NCI-H524 treated with DMSO at 0.1 percent for 48 hours (cell line): ENCODE measurements at regions not wholly inside any gene's neighbourhood (a gene's known extent, or its start where the extent isn't known, plus 50 kb on each side); places are given as distances from the start of the nearest gene placed in this dataset.
A peak's percentile ranks its signal among the peaks of the same experiment; 100 is the strongest.

ENCODE experiments used
- DNase-seq: peaks from one replicate; lab custom pipeline; 2025; lab: John Stamatoyannopoulos, UW

- peak; percentile 95 for DNase-seq
Measured at GRCh38 chr9:131809941-131810344, 70.1 kb upstream of the RAPGEF1 start.

GRCh38 chr9:131808291-131808690 lies 68.4 kb upstream of the RAPGEF1 start:
- no peak for DNase-seq

DNA sequence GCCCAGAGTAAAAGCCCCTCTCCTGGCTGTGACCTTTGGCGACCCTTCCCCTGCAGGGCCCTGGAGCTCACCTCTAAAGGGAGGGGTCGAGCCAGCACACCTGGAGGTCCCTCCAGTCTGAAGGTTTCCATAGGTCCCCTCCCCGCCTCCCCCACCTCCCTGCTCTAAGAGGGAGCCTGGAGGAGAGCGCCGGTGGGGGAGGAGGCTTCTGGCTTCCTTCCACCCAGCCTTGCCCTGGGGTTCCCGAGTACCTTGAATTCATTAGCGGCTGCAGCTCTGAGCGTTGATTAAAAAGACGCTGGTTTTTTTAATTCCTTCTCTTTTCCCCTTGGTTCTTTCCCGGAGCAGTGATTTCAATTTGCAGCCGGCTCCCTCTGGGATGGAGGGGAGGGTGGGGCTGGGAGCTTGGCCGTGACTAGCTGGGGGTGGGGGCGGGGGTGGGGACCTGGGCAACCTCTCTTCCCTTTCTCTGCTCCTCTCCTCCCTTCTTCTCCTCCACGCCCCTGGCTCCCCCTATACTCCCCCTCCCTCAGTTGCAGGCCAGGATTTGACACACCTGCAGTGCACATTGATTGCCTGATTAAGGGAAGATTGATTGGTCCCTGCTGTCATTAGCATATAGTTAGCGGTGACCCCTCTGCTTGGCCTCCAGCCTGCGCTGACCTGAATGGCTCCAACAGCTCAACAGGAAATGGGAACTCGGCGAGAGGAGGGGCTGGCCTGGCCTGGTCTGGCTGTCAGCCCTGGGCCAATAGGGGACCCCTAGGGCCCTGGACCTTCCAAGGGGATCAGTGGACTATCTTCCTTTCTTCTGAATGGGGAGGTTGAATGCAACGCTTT lies 67.5 kb upstream of the RAPGEF1 start:
- no peak for DNase-seq

DNA sequence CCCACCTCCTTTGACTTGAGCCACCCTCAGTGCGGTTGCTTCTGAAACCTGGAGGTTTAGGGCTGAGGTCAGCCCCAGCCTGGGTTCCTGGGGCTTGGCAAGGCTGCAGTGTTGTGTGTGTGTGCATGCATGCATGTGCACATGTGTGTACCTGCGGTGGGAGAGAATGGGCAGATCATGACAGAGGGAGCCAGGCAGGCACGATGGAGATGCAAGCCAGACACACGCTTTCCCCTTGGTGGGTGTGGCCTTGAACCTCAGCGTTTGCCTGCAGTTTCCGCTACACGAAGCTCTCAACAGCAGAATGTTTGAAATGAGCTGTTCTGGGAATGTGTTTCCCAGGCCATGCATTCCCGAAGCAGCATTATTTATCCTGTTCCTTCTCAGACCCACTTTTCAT lies 65.9 kb upstream of the RAPGEF1 start:
- DNase-seq = no peak

GRCh38 chr9:131804826-131805225 lies 65.0 kb upstream of the RAPGEF1 start:
- DNase-seq = no peak

GRCh38 chr9:131803758-131804411 lies 64.0 kb upstream of the RAPGEF1 start:
- DNase-seq = no peak

DNA sequence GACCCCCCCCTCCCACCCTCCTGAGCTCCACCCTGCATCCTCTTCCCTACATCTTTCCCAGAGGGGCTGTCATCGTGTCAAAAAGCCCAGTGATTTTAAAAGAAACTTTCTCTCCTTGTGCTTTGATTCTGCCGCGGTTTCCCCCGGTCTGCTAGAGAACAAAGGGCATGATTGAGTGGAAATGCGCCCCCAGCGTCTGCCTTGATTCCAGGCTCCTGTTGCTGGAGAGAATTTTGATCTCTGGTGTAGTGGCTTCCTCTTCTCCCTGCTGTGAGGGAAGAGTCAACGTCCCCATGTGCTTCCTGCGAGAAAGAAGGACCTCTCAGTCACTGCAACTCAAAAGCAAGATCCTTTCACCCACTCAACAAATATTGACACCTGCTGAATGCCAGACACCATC lies 61.9 kb upstream of the RAPGEF1 start:
- DNase-seq = no peak

GRCh38 chr9:131800843-131801242 lies 61.0 kb upstream of the RAPGEF1 start:
- DNase-seq = no peak

- DNase-seq = no peak
Measured at GRCh38 chr9:131800366-131800765, 60.5 kb upstream of the RAPGEF1 start.

DNA sequence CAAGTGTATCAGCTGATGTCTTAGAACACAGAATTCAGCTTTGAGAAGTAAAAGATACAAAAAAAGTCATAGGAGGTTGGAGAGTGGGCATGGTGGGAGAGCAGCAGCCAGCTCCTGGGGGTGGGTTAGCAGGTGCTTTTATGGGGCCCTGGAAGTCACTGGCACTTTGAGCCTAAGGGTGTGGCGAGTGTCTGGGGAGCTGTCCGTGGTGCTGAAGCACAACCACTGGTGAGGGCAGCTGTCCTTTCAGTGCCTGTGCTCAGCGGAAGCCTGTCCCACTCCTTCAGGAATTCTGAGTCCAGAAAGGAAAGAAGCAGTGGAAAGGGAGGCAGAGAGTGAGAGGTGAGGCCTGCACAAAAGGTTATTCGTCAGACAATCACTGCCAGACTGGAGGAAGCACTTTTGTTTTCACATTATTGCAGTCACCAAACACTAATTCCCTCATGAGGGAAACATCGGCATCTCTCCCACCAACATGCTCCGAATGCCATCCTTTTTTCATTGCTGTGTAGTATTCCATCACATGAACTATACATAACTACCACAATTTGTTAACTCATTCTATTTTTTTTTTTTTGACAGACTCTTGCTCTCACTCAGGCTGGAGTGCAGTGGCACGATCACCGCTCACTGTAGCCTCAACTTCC lies 59.4 kb upstream of the RAPGEF1 start:
- no peak for DNase-seq

DNA sequence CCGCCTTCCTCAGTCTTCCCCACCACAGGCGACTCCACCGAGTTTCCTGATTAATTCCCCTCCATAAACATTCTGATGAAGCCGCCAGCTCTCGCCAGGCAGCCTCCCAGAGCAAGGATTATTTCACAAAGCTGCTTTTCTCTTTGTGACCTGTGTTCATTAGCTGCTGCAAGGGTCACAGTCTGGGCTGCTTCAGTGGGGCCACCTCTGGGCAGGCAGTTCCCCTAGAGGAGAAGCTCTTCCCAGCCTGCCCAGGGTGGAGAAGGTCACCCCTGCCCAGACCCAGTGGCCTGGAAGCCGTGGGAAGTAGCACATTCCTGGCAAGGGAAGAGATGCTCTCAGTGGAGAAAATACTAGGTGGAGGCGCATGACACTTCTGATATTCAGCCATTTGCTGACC lies 58.4 kb upstream of the RAPGEF1 start:
- no peak for DNase-seq

DNA sequence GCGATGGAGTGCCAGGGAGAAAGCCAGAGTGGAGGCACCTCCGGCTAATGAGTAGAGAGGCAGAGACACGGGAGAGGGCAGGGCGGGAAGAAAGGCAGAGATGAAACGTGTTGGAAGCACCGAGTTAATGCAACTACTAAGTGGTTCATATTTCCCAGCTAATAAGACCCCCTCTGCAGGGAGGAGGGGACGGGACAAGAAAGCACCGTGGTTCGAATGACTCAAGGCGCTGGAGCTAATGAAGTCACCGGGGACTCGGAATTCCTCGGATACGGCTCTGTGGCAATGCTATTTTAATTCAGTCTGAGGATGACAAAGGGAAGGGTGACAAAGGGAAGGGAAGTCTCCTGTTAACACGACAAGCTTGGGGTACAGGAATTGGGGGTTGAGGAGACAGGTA lies 54.5 kb upstream of the RAPGEF1 start:
- DNase-seq = no peak

DNA sequence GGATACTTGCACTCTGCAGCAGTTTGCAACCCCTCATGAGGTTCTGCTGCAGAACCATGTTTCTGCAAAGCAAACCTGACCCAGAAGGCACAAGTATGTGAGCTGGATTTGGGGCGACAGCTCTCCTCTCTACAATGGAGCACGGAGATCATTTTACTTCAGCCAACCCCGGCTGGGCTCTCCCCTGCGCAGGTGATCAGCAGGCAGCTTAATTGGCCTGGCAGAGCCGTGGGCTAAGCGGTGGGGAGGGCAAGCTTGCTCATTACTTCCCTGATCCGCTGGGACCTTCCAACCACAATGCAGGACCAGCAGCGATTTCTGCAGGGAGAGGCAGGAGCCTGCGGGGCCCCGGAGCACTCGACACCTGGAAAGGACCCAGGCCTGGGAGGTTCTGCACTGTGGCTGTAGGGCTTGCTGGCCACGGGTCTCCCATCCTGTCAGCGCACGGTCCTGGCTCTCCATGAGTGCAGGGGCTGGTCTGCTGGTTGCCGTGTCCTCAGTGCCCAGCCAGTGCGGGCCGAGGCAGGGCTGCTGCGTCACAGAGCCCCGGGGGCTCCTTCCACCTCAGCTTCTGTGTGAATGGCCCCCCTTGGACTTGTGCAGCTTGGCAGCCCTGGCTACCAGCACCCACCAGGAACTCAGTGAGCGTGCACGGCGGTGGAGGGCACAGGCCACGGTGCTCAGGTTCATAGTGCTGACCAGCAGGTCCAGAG lies 51.8 kb upstream of the RAPGEF1 start:
- no peak for DNase-seq
